Breast epithelium (tissue), 4 donors: ENCODE measurements at regions not wholly inside any gene's neighbourhood (a gene's known extent, or its start where the extent isn't known, plus 50 kb on each side); places are given as distances from the start of the nearest gene placed in this dataset.
"Not testable (repeated sequence)": the region's sequence is repeated elsewhere in the genome, so short reads cannot be mapped to it uniquely, and the experiment has no call there.

Source experiments
- DNase-seq, 2 donors: peaks; one replicate each; pipeline ENCODE4 v3.0.0-alpha.2; 2019; ENCODE audit warnings: low spot score in 2 of 2
- H3K27ac ChIP-seq, 2 donors: fragments of 200-600 bp; sonication (generic) in 1 of 2; one replicate each; pipeline ENCODE4 v1.5.1; 2016 to 2019; ENCODE audit warnings: mild to moderate bottlenecking in 1 of 2
- H3K27me3 ChIP-seq, 2 donors: fragments of 200-600 bp; sonication (generic) in 1 of 2; one replicate each; pipeline versions ENCODE4 v1.5.1 to v1.6.0; 2017 to 2019; ENCODE audit warnings: control low read depth in 1 of 2, mild to moderate bottlenecking in 1 of 2
- H3K36me3 ChIP-seq: fragments of 200-600 bp; one replicate; pipeline ENCODE4 v1.5.1; 2019
- H3K4me1 ChIP-seq, 2 donors: fragments of 200-600 bp; sonication (generic); one replicate each; pipeline ENCODE4 v1.5.1; 2016 to 2019; ENCODE audit warnings: control low read depth in 1 of 2
- H3K4me3 ChIP-seq, 3 donors: fragments of 200-600 bp; sonication (generic); 1 replicate in 2 of 3; 2 replicates in 1 of 3; pipeline ENCODE4 v1.5.1; 2016 to 2019; ENCODE audit warnings: mild to moderate bottlenecking in 3 of 3, moderate library complexity in 2 of 3
- H3K9me3 ChIP-seq, 2 donors: fragments of 200-600 bp; sonication (generic) in 1 of 2; one replicate each; pipeline ENCODE4 v1.5.1; 2016 to 2019; ENCODE audit warnings: control low read depth in 1 of 2
- CTCF ChIP-seq, 3 donors: fragments of 450-650 bp; IDR thresholded peaks; one replicate each; pipeline ENCODE4 v1.5.1; 2016 to 2017; ENCODE audit warnings: antibody characterized with exemption in 3 of 3, mild to moderate bottlenecking in 3 of 3, moderate library complexity in 3 of 3
- POLR2A ChIP-seq: fragments of 450-650 bp; IDR thresholded peaks from one replicate; pipeline ENCODE4 v1.6.1; 2016; ENCODE audit warnings: antibody characterized with exemption, mild to moderate bottlenecking, moderate library complexity
- POLR2AphosphoS5 ChIP-seq, 3 donors: sonication (generic); formaldehyde crosslinking; IDR thresholded peaks; one replicate each; pipeline ENCODE4 v1.6.1; 2017; ENCODE audit warnings: antibody characterized with exemption in 3 of 3
- intact Hi-C: fragments of 100-400 bp; cut with DNase I; formaldehyde crosslinking; loops from one replicate; pipeline ENCODE4 v1.15.1; 2023; ENCODE audit warnings: low total_unique reads

- Histone ChIP-seq H3K36me3 (no peaks in the 10 kb centered on the region), H3K9me3 (no peaks in the 10 kb centered on the region), H3K4me3 (no peak overlapping the region), H3K27me3 (no peaks in the 10 kb centered on the region), H3K27ac (no peak overlapping the region), H3K4me1 (no peaks in the 10 kb centered on the region)
- TF ChIP-seq POLR2AphosphoS5 (IDR thresholded peaks at IDR 0.05): no peak
- TF ChIP-seq CTCF (IDR thresholded peaks at IDR 0.05): no peak
- TF ChIP-seq POLR2A: no peak
- DNase-seq: no peak
- intact Hi-C loops: no loop called here
Observed at GRCh38 chr13:55576389-55576788, 1564.3 kb upstream of the PRR20A start.

GRCh38 chr13:55577082-55577846 lies 1563.5 kb upstream of the PRR20A start:
- no peak overlapping the region for H3K27ac ChIP-seq
- no peak for DNase-seq
- H3K27me3 ChIP-seq: no peaks in the 10 kb centered on the region
- intact Hi-C loops: no loop called here
- H3K4me1 ChIP-seq: no peaks in the 10 kb centered on the region
- no peaks in the 10 kb centered on the region for H3K36me3 ChIP-seq
- TF ChIP-seq POLR2AphosphoS5 (IDR thresholded peaks at IDR 0.05) (no peak), CTCF (IDR thresholded peaks at IDR 0.05) (no peak), POLR2A (no peak)
- H3K4me3 ChIP-seq: no peak overlapping the region
- no peaks in the 10 kb centered on the region for H3K9me3 ChIP-seq

GRCh38 chr13:55577847-55578210 lies 1562.9 kb upstream of the PRR20A start:
- no peaks in the 10 kb centered on the region for H3K9me3 ChIP-seq
- H3K4me1 ChIP-seq: no peaks in the 10 kb centered on the region
- no peaks in the 10 kb centered on the region for H3K36me3 ChIP-seq
- DNase-seq: no peak
- no peak overlapping the region for H3K4me3 ChIP-seq
- no peaks in the 10 kb centered on the region for H3K27me3 ChIP-seq
- TF ChIP-seq POLR2A: no peak
- TF ChIP-seq POLR2AphosphoS5 (IDR thresholded peaks at IDR 0.05): no peak
- TF ChIP-seq CTCF (IDR thresholded peaks at IDR 0.05): no peak
- H3K27ac ChIP-seq: no peak overlapping the region
- intact Hi-C loops: no loop called here

- DNase-seq, H3K27me3 ChIP-seq, intact Hi-C loops, H3K9me3 ChIP-seq, H3K27ac ChIP-seq, H3K4me3 ChIP-seq, H3K36me3 ChIP-seq, H3K4me1 ChIP-seq: not testable (repeated sequence)
Observed at GRCh38 chr13:55582294-55582693, 1558.4 kb upstream of the PRR20A start.

- Histone ChIP-seq H3K4me3 (no peak overlapping the region), H3K27me3 (no peaks in the 10 kb centered on the region), H3K36me3 (no peaks in the 10 kb centered on the region), H3K4me1 (no peaks in the 10 kb centered on the region), H3K9me3 (no peaks in the 10 kb centered on the region), H3K27ac (no peak overlapping the region)
- TF ChIP-seq CTCF (IDR thresholded peaks at IDR 0.05) (no peak), POLR2A (no peak), POLR2AphosphoS5 (IDR thresholded peaks at IDR 0.05) (no peak)
- no peak for DNase-seq
- intact Hi-C loops: no loop called here
Observed at GRCh38 chr13:55583953-55584593, 1556.6 kb upstream of the PRR20A start.
